ENCODE measurements at regions not wholly inside any gene's neighbourhood (a gene's known extent, or its start where the extent isn't known, plus 50 kb on each side); places are given as distances from the start of the nearest gene placed in this dataset.

GRCh38 chr22:22050141-22050775 lies 67.7 kb upstream of the TOP3B start:
- Histone ChIP-seq H3K36me3 (ENCODE audit: insufficient read depth, low read length) (no peaks in the 10 kb centered on the region), H3K4me3 (ENCODE audit: low read length) (no peak overlapping the region), H3K9me3 (ENCODE audit: low read length) (no peaks in the 10 kb centered on the region), H2AFZ (ENCODE audit: low read depth, low read length) (no peak overlapping the region), H3K27me3 (ENCODE audit: insufficient read depth, low read length) (no peaks in the 10 kb centered on the region), H3K4me1 (ENCODE audit: insufficient read depth, low read length) (no peaks in the 10 kb centered on the region)

- no peaks in the 10 kb centered on the region for H3K36me3 ChIP-seq (ENCODE audit: insufficient read depth, low read length)
- H3K4me3 ChIP-seq (ENCODE audit: low read length) = no peak overlapping the region
- no peaks in the 10 kb centered on the region for H3K27me3 ChIP-seq (ENCODE audit: insufficient read depth, low read length)
- H3K4me1 ChIP-seq (ENCODE audit: insufficient read depth, low read length) = no peaks in the 10 kb centered on the region
- H3K9me3 ChIP-seq (ENCODE audit: low read length) = no peaks in the 10 kb centered on the region
- no peak overlapping the region for H2AFZ ChIP-seq (ENCODE audit: low read depth, low read length)
These were observed 67.1 kb upstream of the TOP3B start for GRCh38 chr22:22049684-22050083.

GRCh38 chr22:22048981-22049531 lies 66.5 kb upstream of the TOP3B start:
- Histone ChIP-seq H3K9me3 (ENCODE audit: low read length) (no peaks in the 10 kb centered on the region), H2AFZ (ENCODE audit: low read depth, low read length) (no peak overlapping the region), H3K4me1 (ENCODE audit: insufficient read depth, low read length) (no peaks in the 10 kb centered on the region), H3K27me3 (ENCODE audit: insufficient read depth, low read length) (no peaks in the 10 kb centered on the region), H3K36me3 (ENCODE audit: insufficient read depth, low read length) (no peaks in the 10 kb centered on the region), H3K4me3 (ENCODE audit: low read length) (no peak overlapping the region)

- no peak overlapping the region for H3K4me3 ChIP-seq (ENCODE audit: low read length)
- no peaks in the 10 kb centered on the region for H3K27me3 ChIP-seq (ENCODE audit: insufficient read depth, low read length)
- H3K36me3 ChIP-seq (ENCODE audit: insufficient read depth, low read length) = no peaks in the 10 kb centered on the region
- H3K4me1 ChIP-seq (ENCODE audit: insufficient read depth, low read length) = no peaks in the 10 kb centered on the region
- no peak overlapping the region for H2AFZ ChIP-seq (ENCODE audit: low read depth, low read length)
- H3K9me3 ChIP-seq (ENCODE audit: low read length) = no peaks in the 10 kb centered on the region
These were observed 65.8 kb upstream of the TOP3B start for GRCh38 chr22:22048318-22048942.

- Histone ChIP-seq H3K4me1 (ENCODE audit: insufficient read depth, low read length) (no peaks in the 10 kb centered on the region), H2AFZ (ENCODE audit: low read depth, low read length) (no peak overlapping the region), H3K4me3 (ENCODE audit: low read length) (no peak overlapping the region), H3K36me3 (ENCODE audit: insufficient read depth, low read length) (no peaks in the 10 kb centered on the region), H3K9me3 (ENCODE audit: low read length) (no peaks in the 10 kb centered on the region), H3K27me3 (ENCODE audit: insufficient read depth, low read length) (no peaks in the 10 kb centered on the region)
These were observed 65.2 kb upstream of the TOP3B start for GRCh38 chr22:22047776-22048175.

GRCh38 chr22:22047266-22047665 lies 64.7 kb upstream of the TOP3B start:
- Histone ChIP-seq H3K27me3 (ENCODE audit: insufficient read depth, low read length) (no peaks in the 10 kb centered on the region), H3K9me3 (ENCODE audit: low read length) (no peaks in the 10 kb centered on the region), H3K36me3 (ENCODE audit: insufficient read depth, low read length) (no peaks in the 10 kb centered on the region), H2AFZ (ENCODE audit: low read depth, low read length) (no peak overlapping the region), H3K4me1 (ENCODE audit: insufficient read depth, low read length) (no peaks in the 10 kb centered on the region), H3K4me3 (ENCODE audit: low read length) (no peak overlapping the region)

- peaks cover 6% of the 10 kb centered on the region for H3K4me1 ChIP-seq (ENCODE audit: insufficient read depth, low read length)
- H3K27me3 ChIP-seq (ENCODE audit: insufficient read depth, low read length) = no peaks in the 10 kb centered on the region
- no peaks in the 10 kb centered on the region for H3K9me3 ChIP-seq (ENCODE audit: low read length)
- no peaks in the 10 kb centered on the region for H3K36me3 ChIP-seq (ENCODE audit: insufficient read depth, low read length)
- H3K4me3 ChIP-seq (ENCODE audit: low read length) = no peak overlapping the region
- no peak overlapping the region for H2AFZ ChIP-seq (ENCODE audit: low read depth, low read length)
These were observed 63.8 kb upstream of the TOP3B start for GRCh38 chr22:22046370-22046769.

- Histone ChIP-seq H3K9me3 (ENCODE audit: low read length) (no peaks in the 10 kb centered on the region), H3K4me3 (ENCODE audit: low read length) (no peak overlapping the region), H2AFZ (ENCODE audit: low read depth, low read length) (no peak overlapping the region), H3K36me3 (ENCODE audit: insufficient read depth, low read length) (no peaks in the 10 kb centered on the region), H3K27me3 (ENCODE audit: insufficient read depth, low read length) (no peaks in the 10 kb centered on the region), H3K4me1 (ENCODE audit: insufficient read depth, low read length) (peaks cover 6% of the 10 kb centered on the region)
These were observed 63.2 kb upstream of the TOP3B start for GRCh38 chr22:22045571-22046335.

GRCh38 chr22:22044153-22044552 lies 61.6 kb upstream of the TOP3B start:
- peaks cover 6% of the 10 kb centered on the region for H3K4me1 ChIP-seq (ENCODE audit: insufficient read depth, low read length)
- H3K4me3 ChIP-seq (ENCODE audit: low read length) = no peak overlapping the region
- H3K27me3 ChIP-seq (ENCODE audit: insufficient read depth, low read length) = no peaks in the 10 kb centered on the region
- H3K36me3 ChIP-seq (ENCODE audit: insufficient read depth, low read length) = no peaks in the 10 kb centered on the region
- no peak overlapping the region for H2AFZ ChIP-seq (ENCODE audit: low read depth, low read length)
- no peaks in the 10 kb centered on the region for H3K9me3 ChIP-seq (ENCODE audit: low read length)

GRCh38 chr22:22043296-22044078 lies 60.9 kb upstream of the TOP3B start:
- no peaks in the 10 kb centered on the region for H3K27me3 ChIP-seq (ENCODE audit: insufficient read depth, low read length)
- peaks cover 11% of the 10 kb centered on the region for H3K4me1 ChIP-seq (ENCODE audit: insufficient read depth, low read length)
- H3K4me3 ChIP-seq (ENCODE audit: low read length) = no peak overlapping the region
- no peaks in the 10 kb centered on the region for H3K36me3 ChIP-seq (ENCODE audit: insufficient read depth, low read length)
- no peak overlapping the region for H2AFZ ChIP-seq (ENCODE audit: low read depth, low read length)
- no peaks in the 10 kb centered on the region for H3K9me3 ChIP-seq (ENCODE audit: low read length)

GRCh38 chr22:22042599-22043295 lies 60.2 kb upstream of the TOP3B start:
- no peaks in the 10 kb centered on the region for H3K36me3 ChIP-seq (ENCODE audit: insufficient read depth, low read length)
- peaks cover 19% of the 10 kb centered on the region for H3K4me1 ChIP-seq (ENCODE audit: insufficient read depth, low read length)
- no peaks in the 10 kb centered on the region for H3K27me3 ChIP-seq (ENCODE audit: insufficient read depth, low read length)
- no peak overlapping the region for H2AFZ ChIP-seq (ENCODE audit: low read depth, low read length)
- no peak overlapping the region for H3K4me3 ChIP-seq (ENCODE audit: low read length)
- no peaks in the 10 kb centered on the region for H3K9me3 ChIP-seq (ENCODE audit: low read length)

GRCh38 chr22:22042009-22042408 lies 59.4 kb upstream of the TOP3B start:
- Histone ChIP-seq H3K4me3 (ENCODE audit: low read length) (no peak overlapping the region), H3K27me3 (ENCODE audit: insufficient read depth, low read length) (no peaks in the 10 kb centered on the region), H3K9me3 (ENCODE audit: low read length) (no peaks in the 10 kb centered on the region), H3K36me3 (ENCODE audit: insufficient read depth, low read length) (no peaks in the 10 kb centered on the region), H3K4me1 (ENCODE audit: insufficient read depth, low read length) (peaks cover 26% of the 10 kb centered on the region), H2AFZ (ENCODE audit: low read depth, low read length) (no peak overlapping the region)
